GM18508 (cell line): ENCODE measurements at regions not wholly inside any gene's neighbourhood (a gene's known extent, or its start where the extent isn't known, plus 50 kb on each side); places are given as distances from the start of the nearest gene placed in this dataset.
"Not testable (repeated sequence)": the region's sequence is repeated elsewhere in the genome, so short reads cannot be mapped to it uniquely, and the experiment has no call there.

Experiments
- ATAC-seq: cut with Tn5 transposase; IDR thresholded peaks from one replicate; pipeline ENCODE4 v1.9.1; 2021; ENCODE audit warnings: moderate number of reproducible peaks; ENCODE audit not compliant: insufficient read depth, unreplicated experiment

DNA sequence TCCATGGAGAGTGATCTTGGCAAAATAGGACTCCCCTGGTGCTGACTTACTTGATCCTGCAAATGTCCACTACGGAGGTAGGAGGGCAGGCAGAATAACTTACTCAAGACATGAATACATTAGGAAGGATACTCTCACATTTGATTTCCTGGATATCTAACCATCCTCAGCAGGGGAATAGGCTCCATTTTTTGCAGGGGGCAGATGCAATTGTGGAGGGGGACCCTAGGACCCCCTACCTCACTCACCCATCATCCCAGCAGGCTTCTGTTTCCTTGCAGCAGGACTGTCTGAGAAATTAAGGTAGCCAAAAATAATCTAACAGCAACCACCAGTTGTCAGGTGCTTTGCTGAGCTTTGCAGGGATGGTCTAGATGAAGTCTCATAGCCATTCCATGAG is 482.0 kb downstream of the ZNF536 start:
- no peak for ATAC-seq

DNA sequence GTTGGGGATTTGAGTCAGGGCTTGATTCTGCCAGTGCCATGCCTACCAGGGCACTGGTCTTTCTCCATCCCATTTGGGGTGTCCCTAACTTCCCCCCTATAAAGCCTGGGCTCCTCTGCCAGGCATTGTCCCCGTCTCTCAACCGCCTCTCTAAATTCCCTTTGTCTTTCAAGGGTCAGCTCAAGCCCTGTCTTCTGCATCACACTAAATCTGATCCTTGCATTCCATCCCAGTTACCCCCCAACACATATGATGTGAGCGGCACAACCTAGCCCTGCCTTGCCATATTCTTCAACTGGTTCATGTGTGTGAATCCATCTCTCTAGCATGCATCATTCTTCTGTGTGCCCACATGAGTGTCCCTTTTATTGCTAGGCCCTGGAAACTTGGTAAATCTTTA is 480.9 kb downstream of the ZNF536 start:
- ATAC-seq = no peak

DNA sequence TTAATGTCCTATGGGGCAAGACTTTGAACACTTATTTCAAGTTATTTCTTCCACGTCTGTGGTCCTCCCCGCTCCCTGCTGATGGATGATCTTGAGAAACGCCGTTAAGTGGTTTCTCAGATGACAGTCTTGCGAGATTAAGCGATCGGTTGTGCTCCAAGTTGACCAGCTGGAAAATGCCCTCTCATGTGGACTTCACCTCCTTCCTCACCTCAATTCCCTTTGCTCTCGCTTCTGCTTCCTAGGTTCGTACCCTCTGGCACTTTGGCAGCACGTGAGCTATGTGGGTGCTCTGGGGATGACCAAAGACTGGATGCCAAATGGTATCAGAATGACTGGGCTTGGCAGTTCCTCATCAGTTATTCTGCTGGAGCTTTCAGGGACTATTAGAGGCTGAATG is 480.0 kb downstream of the ZNF536 start:
- no peak for ATAC-seq

DNA sequence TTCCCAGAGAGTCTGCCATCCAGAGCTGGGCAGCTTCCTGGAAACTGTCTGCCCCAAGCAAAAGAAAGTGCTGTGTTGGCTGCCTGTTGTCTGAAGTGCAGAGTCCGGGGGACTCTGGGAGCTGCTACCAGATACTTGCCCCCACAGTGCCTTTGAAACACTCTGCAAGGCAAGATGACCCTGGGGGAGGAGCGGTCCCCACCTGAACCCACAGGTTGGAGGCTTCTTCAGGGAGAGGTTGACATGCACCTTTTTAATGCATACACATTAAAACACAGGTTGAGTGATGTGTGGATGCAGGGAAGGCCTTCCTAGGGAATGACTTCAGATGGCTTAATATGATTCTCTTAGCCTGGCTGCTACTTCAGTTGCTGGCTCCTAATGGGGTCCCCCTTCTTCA is 479.5 kb downstream of the ZNF536 start:
- no peak for ATAC-seq

DNA sequence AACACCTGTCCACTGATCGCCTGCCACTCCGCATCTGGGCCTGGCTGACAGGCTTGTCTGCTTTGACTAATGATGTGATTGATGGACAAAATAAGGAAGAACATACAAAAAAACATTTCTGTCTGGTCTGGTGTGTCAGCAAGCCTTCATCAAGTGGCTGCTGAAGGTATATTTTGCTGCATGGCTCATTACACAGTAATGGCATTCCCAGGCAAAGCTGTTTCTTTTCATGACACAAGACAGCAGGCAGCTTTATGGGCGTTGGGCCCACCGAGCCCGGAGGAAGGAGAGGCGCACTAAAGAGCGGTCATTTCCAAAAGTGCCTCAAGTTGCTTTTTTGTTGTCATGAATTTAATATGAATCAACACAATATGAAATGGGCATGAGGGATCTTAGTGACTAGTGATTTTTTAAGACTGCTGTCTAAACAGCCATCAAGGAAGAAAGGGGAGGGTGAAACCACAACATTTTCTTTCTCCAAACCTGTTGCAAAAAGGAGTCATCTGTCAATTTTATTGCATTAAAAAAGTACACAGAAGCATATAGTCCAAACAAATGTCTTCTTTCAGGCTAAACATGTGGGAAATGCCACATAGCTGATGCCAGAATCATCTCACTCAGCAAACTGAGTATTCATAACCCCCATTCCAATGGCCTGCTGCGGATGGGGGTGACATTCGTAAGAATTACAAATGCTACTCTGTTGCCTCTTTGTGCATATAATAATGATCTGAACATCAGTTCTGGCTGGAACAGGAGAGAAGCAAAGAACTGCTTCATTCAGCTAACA is 476.6 kb downstream of the ZNF536 start:
- no peak for ATAC-seq

DNA sequence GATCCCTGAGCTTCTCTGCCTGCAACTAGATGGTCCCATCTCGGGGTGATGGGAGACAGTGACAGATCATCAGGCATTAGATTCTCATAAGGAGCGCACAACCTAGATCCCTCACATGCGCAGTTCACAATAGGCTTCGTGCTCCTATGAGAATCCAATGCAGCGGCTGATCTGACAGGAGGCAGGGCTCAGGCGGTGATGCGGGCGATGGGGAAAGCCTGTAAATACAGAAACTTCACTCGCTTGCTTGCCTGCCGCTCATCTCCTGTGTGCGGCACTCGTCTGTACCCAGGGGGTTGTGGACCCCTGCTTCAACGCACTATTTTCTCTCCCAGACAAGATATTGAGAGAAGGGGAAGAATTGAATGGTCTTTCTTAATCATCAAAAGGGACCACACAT is 473.9 kb downstream of the ZNF536 start:
- ATAC-seq = no peak

DNA sequence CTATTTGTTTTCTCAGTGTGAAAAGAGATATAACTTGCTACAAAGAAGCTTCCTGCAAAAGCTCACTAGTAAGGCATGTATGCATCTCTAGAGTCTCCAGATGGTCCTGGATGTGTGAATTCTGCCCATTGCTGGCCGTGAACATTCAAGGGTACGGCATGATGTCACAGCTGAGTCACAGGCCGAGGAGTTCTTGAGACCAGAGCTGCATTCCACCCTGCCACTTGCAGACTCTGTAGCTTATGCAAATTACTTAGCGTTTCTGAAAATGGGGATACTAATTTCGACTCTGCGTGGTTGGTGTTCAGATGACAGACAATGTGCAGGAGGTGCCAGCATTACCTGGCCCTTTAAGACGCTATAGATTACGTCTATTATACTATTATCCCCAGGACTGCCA is 470.7 kb downstream of the ZNF536 start:
- no peak for ATAC-seq

DNA sequence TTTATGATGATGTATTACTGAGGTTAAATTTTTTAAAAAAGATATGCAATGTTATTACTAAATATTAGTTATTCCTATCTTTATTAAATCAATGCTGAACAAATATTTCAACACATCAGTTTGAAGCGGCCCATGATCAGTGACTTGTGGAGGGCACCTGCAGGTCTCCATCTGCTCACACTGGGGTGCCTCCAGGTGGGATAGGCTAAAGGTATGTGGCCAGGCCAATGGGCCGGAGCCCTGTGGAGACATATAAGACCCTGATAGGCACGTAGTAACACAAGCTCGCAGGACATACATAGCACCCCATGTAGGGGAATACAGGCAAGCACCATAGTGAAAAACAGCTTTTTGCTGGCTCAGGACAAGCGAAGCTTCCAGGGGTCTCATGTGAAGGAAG is 469.8 kb downstream of the ZNF536 start:
- ATAC-seq = no peak

DNA sequence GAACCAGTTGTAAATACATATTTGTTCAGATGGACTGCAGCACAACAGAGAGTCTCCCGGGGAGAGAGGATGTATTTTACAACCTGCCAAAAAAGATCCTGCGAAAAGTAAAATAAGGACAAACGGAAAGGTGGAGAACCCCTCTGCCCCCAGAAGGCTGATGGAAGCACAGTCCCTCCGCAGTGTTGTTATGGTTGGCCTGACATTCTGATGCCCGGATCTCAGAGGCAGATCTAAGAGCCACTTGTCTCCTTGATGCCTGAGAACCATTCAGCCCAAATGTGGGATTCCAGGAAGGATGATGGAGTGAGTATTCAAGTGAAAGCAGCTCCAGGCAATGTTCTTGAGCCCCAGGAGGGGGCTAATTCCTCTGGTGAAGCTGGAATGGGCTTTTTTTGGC is 458.7 kb downstream of the ZNF536 start:
- ATAC-seq = no peak

DNA sequence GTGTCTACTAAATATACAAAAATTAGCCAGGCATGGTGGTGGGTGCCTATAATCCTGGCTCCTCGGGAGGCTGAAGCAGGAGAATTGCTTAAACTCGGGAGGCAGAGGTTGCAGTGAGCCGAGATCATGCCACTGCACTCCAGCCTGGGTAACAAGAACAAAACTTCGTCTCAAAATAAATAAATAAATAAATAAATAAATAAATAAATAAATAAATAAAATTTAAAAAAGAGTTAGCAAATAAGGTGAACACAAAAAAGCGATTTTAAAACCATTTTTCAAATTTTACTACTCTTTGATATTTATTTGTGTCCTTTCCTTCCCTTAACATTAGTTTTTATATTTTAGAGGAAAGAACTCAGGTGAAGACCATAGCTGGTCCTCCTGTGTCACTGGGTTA is 453.3 kb downstream of the ZNF536 start:
- ATAC-seq = not testable (repeated sequence)

DNA sequence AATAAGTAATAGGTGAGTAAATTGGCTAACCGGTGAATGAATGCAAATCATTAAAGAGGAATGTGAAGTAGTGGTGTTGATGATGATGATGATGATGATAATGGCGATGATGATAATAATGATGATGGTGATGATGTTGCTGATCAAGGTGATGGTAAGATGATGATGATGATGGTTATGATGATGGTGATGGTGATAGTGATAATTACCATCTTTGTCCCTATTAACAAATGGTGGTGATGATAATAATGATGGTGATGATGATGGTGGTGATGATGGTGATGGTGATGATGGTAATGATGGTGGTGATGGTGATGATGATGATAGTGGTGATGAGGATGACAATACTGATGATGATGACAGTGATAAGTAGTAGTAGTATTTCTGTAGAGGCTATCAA is 452.6 kb downstream of the ZNF536 start:
- no peak for ATAC-seq

DNA sequence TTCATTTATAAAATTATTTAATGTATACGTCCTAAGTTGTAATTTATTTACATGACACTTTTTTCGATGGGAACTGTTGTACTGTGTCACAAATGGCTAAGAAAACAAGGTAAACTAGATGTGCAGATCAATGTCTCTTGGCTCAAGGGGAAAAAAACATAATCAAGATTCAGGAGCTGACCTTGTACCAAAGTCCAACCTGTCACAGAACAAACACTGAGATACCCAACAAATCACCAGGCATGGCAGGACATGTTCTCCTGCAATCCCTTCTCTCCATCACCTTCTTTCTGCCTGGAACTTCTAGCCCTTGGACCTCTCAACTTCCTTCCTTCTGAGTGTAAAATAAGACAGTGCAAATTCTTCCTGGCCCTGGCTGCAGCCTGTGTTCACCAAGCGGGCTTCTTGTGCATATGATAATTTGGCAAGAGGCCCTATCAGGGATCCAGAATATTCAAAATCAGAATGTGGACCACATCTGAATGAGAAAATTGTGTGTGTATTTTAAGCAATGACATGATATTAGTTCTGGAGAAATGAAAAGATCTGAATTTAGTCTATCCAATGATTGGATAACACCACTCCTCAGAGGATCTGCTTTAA is 445.9 kb downstream of the ZNF536 start:
- no peak for ATAC-seq

DNA sequence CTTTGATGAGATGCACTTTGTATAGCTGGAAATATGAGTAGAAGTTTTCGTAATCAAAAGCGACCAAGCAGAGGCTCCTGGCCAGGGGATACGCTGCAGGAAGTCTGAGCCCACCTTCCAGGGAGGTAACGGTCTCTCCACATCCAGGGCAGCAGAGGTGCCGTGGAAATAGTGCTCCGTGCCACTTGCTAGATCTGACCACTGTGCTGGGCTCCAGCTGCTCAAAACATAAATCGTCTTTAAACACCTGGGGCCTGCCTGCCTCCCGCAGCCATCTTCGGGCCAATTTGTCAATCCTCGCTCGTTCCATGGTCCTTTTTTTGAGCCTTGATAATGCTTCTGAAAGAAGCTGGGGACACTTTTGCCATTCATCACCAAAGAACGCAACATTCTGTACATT is 445.0 kb downstream of the ZNF536 start:
- no peak for ATAC-seq

DNA sequence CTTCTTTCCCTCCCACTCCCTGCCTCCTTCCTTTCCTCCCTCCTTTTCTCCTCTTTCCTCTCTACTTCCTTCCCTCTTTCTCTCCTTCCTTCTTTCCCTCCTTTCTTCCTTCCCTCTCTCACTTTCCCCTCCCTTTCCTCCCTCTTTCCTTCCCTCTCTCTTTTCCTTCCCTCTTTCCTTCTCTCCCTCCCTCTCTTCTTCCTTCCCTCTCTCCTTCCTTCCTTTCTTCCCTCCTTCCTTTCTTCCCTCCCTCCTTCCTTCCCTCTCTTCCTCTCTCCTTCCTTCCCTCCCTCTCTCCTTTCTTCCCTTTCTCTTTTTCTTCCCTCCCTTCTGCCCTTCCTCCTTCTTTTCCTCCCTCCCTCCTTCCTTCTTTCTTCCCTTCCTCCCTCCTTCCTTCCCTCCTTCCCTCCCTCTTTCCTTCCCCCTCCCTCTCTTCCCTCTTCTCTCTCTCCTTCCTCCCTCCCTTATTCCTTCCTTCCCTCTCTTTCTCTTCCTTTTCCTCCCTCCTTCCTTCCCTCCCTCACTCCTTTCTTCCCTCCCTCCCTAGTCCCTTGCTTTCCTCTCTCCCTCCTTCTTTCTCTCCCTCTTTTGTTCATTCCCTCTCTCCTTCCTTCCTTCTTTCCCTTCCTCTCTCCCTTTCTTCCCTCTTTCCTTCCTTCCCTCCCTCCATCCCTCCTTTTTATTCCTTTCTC is 443.9 kb downstream of the ZNF536 start:
- ATAC-seq = no peak

DNA sequence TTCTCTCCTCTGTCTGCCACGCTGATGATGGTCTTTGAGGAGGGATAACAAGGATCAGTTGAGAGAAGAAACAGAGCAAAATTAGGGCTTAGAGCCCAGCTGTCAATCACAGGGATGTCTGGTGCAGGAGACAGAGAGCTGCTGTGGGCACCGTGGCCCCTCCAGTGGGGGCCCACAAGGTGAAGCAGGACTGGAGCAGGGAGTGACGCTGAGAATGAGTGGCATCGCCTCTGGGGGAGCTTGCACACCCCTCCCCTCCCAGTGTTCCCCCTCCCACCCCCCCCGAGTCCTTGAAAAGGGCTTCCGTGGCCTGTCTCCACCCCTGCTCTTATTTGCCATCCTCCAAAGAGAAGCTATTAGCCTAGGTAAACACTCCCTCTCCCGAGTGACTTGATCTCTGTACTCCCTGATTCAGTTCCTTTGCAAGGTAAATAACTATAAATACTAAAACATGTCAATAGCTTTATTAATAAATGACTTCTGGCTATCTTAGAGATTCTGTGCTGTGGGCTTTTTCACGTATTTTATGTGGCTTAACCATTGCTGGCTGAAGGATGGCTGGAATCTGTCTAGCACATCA is 440.0 kb downstream of the ZNF536 start:
- no peak for ATAC-seq

DNA sequence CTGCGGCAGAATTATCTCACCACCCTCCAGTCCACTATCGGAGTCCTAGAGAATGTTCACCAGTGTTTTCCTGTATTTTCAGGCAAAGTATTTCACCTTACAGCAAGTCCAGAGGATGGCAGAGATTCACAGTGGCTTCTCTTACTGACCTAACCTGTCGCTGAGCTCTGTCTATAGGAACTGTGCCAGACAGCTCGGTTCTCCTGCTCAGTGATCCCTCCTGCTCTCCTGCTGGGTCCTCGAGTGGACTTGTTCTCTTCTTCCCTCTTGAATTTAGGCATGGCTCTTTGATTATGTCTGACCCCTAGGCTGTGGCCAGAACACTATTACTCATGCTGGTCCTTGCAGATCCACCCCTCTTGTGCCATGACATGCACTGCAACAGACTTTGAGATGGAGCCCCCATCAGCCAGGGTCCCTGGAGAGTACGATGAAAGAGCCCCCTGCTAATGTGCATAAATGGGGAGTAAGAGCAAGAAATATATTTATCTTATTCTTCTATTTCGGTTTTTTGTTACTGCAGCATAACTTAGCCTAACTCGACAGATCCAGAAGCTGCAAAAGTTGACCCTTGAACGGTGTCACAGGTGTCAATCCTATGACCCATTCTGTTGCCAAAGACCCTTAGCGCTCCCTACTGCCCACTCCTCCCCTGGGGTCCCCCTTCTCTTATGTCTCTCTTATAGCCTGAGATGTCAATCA is 439.4 kb downstream of the ZNF536 start:
- ATAC-seq = no peak

DNA sequence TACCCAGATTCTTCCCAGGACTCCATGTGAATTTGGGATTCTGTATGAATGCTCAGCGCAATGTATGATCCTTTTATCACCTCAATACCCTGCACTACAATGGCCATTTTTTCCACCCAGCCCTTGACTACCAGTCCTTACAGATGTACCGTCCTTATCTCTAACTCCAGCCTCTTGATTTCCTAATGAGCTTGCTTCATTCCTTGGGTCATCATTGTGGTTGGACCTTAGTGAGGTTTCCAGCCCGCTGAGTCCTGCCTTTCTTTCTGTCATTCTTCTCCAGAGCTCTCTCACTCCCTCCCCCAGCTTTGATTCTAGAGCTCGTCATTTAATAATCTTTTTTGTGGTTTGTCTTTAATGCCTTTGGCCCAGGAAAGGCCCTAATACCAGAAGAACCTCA is 438.5 kb downstream of the ZNF536 start:
- ATAC-seq = no peak

DNA sequence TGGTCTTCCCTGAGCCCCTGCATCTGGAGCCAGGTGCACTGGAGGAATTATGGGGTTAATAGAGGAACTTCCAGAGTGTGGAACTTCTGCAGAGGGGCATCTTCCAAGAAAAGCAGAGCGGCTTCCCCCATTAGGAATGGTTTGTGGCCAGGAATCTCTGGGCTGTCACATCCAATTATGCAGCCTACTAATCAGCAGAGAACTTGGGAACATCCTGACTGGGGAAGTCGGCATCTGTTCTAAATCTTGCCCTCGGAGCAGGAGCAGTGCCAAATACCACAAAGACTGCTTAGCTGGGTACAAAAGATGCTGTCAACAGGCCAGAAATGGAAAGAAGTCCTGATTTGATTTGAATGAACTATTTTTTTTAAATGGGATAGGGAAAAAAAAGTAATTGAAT is 435.1 kb downstream of the ZNF536 start:
- ATAC-seq = no peak

DNA sequence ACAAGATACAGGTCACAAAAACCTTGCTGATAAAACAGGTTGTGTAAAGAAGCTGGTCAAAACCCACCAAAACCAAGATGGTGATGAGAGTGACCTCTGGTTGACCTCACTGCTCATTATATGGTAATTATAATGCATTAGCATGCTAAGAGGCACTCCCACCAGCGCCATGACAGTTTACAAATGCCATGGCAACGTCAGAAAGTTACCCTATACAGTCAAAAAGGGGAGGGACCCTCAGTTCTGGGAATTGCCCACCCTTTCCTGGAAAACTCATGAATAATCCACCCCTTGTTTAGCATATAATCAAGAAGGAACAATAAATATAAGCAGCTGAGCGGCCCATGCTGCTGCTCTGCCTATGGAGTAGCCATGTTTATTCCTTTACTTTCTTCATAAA is 434.1 kb downstream of the ZNF536 start:
- no peak for ATAC-seq

DNA sequence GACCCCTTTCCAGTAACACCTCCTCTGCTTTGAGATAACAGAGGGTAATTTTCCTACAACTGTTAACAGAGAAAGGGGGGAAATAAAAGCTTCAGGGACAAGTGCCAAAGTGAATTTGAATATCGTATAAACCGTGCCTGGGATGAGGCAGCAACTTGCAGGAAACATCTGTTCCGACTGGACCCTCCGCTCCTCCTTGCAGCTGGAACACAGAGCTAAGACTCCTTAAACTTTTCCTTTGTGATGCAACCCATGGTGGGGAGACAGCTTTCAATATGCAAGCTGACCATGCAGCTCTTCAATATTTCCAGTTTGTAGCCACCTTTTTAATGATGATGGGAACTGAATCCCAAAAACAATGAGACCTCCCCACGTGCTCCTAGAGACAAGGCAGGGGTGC is 432.6 kb downstream of the ZNF536 start:
- ATAC-seq = no peak

DNA sequence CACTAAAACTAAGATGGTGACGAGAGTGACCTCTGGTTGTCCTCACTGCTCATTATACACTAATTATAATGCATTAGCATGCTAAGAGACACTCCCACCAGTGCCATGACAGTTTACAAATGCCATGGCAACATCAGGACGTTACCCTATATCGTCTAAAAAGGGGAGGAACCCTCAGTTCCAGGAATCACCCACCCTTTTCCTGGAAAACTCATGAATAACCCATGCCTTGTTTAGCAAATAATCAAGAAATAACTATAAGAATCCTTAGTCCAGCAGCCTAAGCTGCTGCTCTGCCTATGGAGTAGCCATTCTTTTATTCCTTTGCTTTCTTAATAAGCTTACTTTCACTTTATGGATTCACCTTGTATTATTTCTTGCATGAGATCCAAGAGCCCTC is 432.1 kb downstream of the ZNF536 start:
- not testable (repeated sequence) for ATAC-seq
